Testis (tissue), 2 donors: ENCODE measurements at regions not wholly inside any gene's neighbourhood (a gene's known extent, or its start where the extent isn't known, plus 50 kb on each side); places are given as distances from the start of the nearest gene placed in this dataset.

ENCODE experiments used
- CTCF ChIP-seq, 3 experiments: fragments of 450-650 bp in 2 of 3; fragments of 200-600 bp in 1 of 3; sonication (generic) in 1 of 3; IDR thresholded peaks; one replicate each; pipeline ENCODE4 v1.5.1; 2016 to 2019; ENCODE audit warnings: antibody characterized with exemption in 3 of 3, mild to moderate bottlenecking in 2 of 3, moderate library complexity in 1 of 3
- POLR2A ChIP-seq: fragments of 450-650 bp; IDR thresholded peaks from one replicate; pipeline ENCODE4 v1.6.1; 2017; ENCODE audit warnings: antibody characterized with exemption, mild to moderate bottlenecking, moderate library complexity

- TF ChIP-seq CTCF (IDR thresholded peaks at IDR 0.05) (no peak), POLR2A (no peak)
Observed at GRCh38 chr1:229141689-229142377, 129.1 kb upstream of the RAB4A start.
